GM19099 (cell line): ENCODE measurements at regions not wholly inside any gene's neighbourhood (a gene's known extent, or its start where the extent isn't known, plus 50 kb on each side); places are given as distances from the start of the nearest gene placed in this dataset.

Source experiments
- POLR2A ChIP-seq: IDR thresholded peaks from 3 replicates; pipeline ENCODE4 v1.6.1; 2011; ENCODE audit warnings: low read depth; ENCODE audit not compliant: insufficient read length; ENCODE audit errors: extremely low read depth

GRCh38 chr11:23100726-23101125, 240.5 kb upstream of the CCDC179 start:
- TF ChIP-seq POLR2A, result no peak

- no peak for TF ChIP-seq POLR2A
Observed at GRCh38 chr11:23103416-23103815, 243.1 kb upstream of the CCDC179 start.

GRCh38 chr11:23111527-23111926, 251.3 kb upstream of the CCDC179 start:
- TF ChIP-seq POLR2A, result no peak

- TF ChIP-seq POLR2A, result no peak
Observed at GRCh38 chr11:23112390-23112789, 252.1 kb upstream of the CCDC179 start.

GRCh38 chr11:23112987-23113886, 253.0 kb upstream of the CCDC179 start:
- no peak for TF ChIP-seq POLR2A

- no peak for TF ChIP-seq POLR2A
Observed at GRCh38 chr11:23113887-23114216, 253.6 kb upstream of the CCDC179 start.

- TF ChIP-seq POLR2A, result no peak
Observed at GRCh38 chr11:23123753-23124152, 263.5 kb upstream of the CCDC179 start.

- TF ChIP-seq POLR2A, result no peak
Observed at GRCh38 chr11:23124249-23124648, 264.0 kb upstream of the CCDC179 start.

- no peak for TF ChIP-seq POLR2A
Observed at GRCh38 chr11:23124996-23125395, 264.7 kb upstream of the CCDC179 start.

GRCh38 chr11:23127706-23128105, 267.4 kb upstream of the CCDC179 start:
- no peak for TF ChIP-seq POLR2A

GRCh38 chr11:23134627-23135026, 274.4 kb upstream of the CCDC179 start:
- TF ChIP-seq POLR2A, result no peak

GRCh38 chr11:23138761-23139160, 278.5 kb upstream of the CCDC179 start:
- no peak for TF ChIP-seq POLR2A

GRCh38 chr11:23143022-23143421, 282.7 kb upstream of the CCDC179 start:
- TF ChIP-seq POLR2A, result no peak

- no peak for TF ChIP-seq POLR2A
Observed at GRCh38 chr11:23151819-23152218, 291.5 kb upstream of the CCDC179 start.

- no peak for TF ChIP-seq POLR2A
Observed at GRCh38 chr11:23155503-23155902, 295.2 kb upstream of the CCDC179 start.

- TF ChIP-seq POLR2A, result no peak
Observed at GRCh38 chr11:23164022-23164421, 303.7 kb upstream of the CCDC179 start.

- TF ChIP-seq POLR2A, result no peak
Observed at GRCh38 chr11:23166376-23166775, 306.1 kb upstream of the CCDC179 start.
